OCI-LY7 (cell line): ENCODE measurements at regions not wholly inside any gene's neighbourhood (a gene's known extent, or its start where the extent isn't known, plus 50 kb on each side); places are given as distances from the start of the nearest gene placed in this dataset.

Source experiments
- CTCF ChIP-seq: fragments of 200-600 bp; sonication (generic); conservative IDR thresholded peaks from 2 replicates; pipeline ENCODE4 v1.5.1; 2014; ENCODE audit warnings: mild to moderate bottlenecking, antibody characterized with exemption, low read length, moderate library complexity, mixed read lengths
- EZH2phosphoT487 ChIP-seq: fragments of 200-600 bp; sonication (generic); IDR thresholded peaks from 2 replicates; pipeline ENCODE4 v1.6.1; 2018; ENCODE audit warnings: low read depth, borderline replicate concordance, mild to moderate bottlenecking, mixed run types, antibody characterized with exemption, low read length, moderate library complexity, mixed read lengths

- TF ChIP-seq CTCF: no peak
- no peak for TF ChIP-seq EZH2phosphoT487
Observed at GRCh38 chr12:115044073-115044472, 360.1 kb upstream of the TBX3 start.
